HCT116 (cell line): ENCODE measurements at regions not wholly inside any gene's neighbourhood (a gene's known extent, or its start where the extent isn't known, plus 50 kb on each side); places are given as distances from the start of the nearest gene placed in this dataset.
A peak's percentile ranks its signal among the peaks of the same experiment; 100 is the strongest.

Experiments
- ATAC-seq: fragments of 200-7000 bp; cut with Tn5 transposase; 2 replicates; pipeline ENCODE4 v1.9.1; 2020; ENCODE audit warnings: mild to moderate bottlenecking, moderate library complexity
- BruUV-seq: library from RNA; stranded (reverse); fragments of 400-500 nt; replicated peaks from 2 replicates; lab custom pipeline; 2021; lab: Mats Ljungman, UMichigan
- CTCF ChIA-PET: fragments of 300-600 bp; sonication (Branson Sonifier 250); formaldehyde crosslinking; loops from one replicate; lab custom pipeline; 2021; ENCODE audit warnings: antibody characterized with exemption; lab: Charles Lee
- POLR2A ChIA-PET: fragments of 300-600, 350-600 bp; sonication (Branson Sonifier 250); formaldehyde crosslinking; loops from one replicate; lab custom pipeline; 2021; ENCODE audit warnings: antibody characterized with exemption; lab: Charles Lee
- RAD21 ChIA-PET, 2 experiments: fragments of 300-600 bp; sonication (Branson Sonifier 250); formaldehyde crosslinking; loops; one replicate each; lab custom pipeline; 2023; ENCODE audit warnings: low total read pairs in 2 of 2; ENCODE audit not compliant: uncharacterized antibody in 2 of 2, unreplicated experiment in 2 of 2, low non-redundant PET in 1 of 2; lab: Charles Lee
- DNase-seq: peaks from one replicate; pipeline ENCODE4 v3.0.0-alpha.2; 2010; ENCODE audit warnings: low read depth, low spot score
- H2AFZ ChIP-seq: fragments of 200-600 bp; shearing (Covaris generic), sonication (generic); 2 replicates; pipeline ENCODE4 v1.6.1; 2017; ENCODE audit warnings: low read depth, mixed run types, mixed read lengths, antibody characterized with exemption, low read length; ENCODE audit not compliant: poor library complexity, severe bottlenecking
- H3K27ac ChIP-seq: 2 replicates; pipeline ENCODE4 v1.5.1; 2012; ENCODE audit warnings: low read depth, low read length
- H3K27me3 ChIP-seq: fragments of 200-600 bp; sonication (generic); 2 replicates; pipeline ENCODE4 v1.6.1; 2016; ENCODE audit warnings: mixed run types, low read length, mixed read lengths; ENCODE audit not compliant: insufficient read depth
- H3K36me3 ChIP-seq, 2 experiments: fragments of 200-500 bp in 1 of 2; fragments of 200-600 bp in 1 of 2; sonication (Bioruptor generic) in 1 of 2; sonication (generic) in 1 of 2; 2 replicates each; pipeline versions ENCODE4 v1.5.1 to v1.6.1; 2014 to 2016; ENCODE audit warnings: low read length in 2 of 2, inconsistent platforms in 1 of 2, mixed read lengths in 1 of 2, mixed run types in 1 of 2; ENCODE audit not compliant: insufficient read depth in 2 of 2, control insufficient read depth in 1 of 2
- H3K4me1 ChIP-seq, 2 experiments: fragments of 200-600 bp in 1 of 2; sonication (generic) in 1 of 2; 2 replicates each; pipeline versions ENCODE4 v1.5.1 to v1.6.1; 2012 to 2017; ENCODE audit warnings: low read length in 2 of 2, inconsistent platforms in 1 of 2, mild to moderate bottlenecking in 1 of 2, mixed read lengths in 1 of 2, mixed run types in 1 of 2, moderate library complexity in 1 of 2; ENCODE audit not compliant: insufficient read depth in 2 of 2, control insufficient read depth in 1 of 2
- H3K4me2 ChIP-seq: fragments of 200-600 bp; sonication (generic); 2 replicates; pipeline ENCODE4 v1.6.1; 2017; ENCODE audit warnings: mixed run types, low read length, mixed read lengths
- H3K4me3 ChIP-seq, 2 experiments: fragments of 200-600 bp in 1 of 2; sonication (generic) in 1 of 2; replicated peaks in 1 of 2; 2 replicates each; pipeline ENCODE4 v1.5.1; 2011 to 2016; ENCODE audit warnings: low read length in 2 of 2, control low read depth in 1 of 2, low read depth in 1 of 2, mild to moderate bottlenecking in 1 of 2, mixed read lengths in 1 of 2, mixed run types in 1 of 2
- H3K79me2 ChIP-seq: fragments of 200-600 bp; sonication (generic); 2 replicates; pipeline ENCODE4 v1.6.1; 2017; ENCODE audit warnings: mild to moderate bottlenecking, mixed run types, low read length, moderate library complexity, mixed read lengths; ENCODE audit not compliant: insufficient read depth
- H3K9ac ChIP-seq: fragments of 200-600 bp; sonication (generic); 2 replicates; pipeline ENCODE4 v1.6.1; 2016; ENCODE audit warnings: low read length, mixed read lengths
- H3K9me2 ChIP-seq: fragments of 200-600 bp; sonication (generic), shearing (Covaris generic); 2 replicates; pipeline ENCODE4 v1.6.1; 2017; ENCODE audit warnings: mixed run types, mild to moderate bottlenecking, moderate library complexity; ENCODE audit not compliant: insufficient read depth
- H3K9me3 ChIP-seq, 2 experiments: fragments of 200-500 bp in 1 of 2; fragments of 200-600 bp in 1 of 2; sonication (Bioruptor generic) in 1 of 2; sonication (generic) in 1 of 2; 2 replicates each; pipeline ENCODE4 v1.6.1; 2014 to 2017; ENCODE audit warnings: low read length in 2 of 2, mixed read lengths in 2 of 2, inconsistent platforms in 1 of 2, low read depth in 1 of 2, mild to moderate bottlenecking in 1 of 2, mixed run types in 1 of 2, moderate library complexity in 1 of 2; ENCODE audit not compliant: control insufficient read depth in 1 of 2, insufficient read depth in 1 of 2
- H4K20me1 ChIP-seq: fragments of 200-600 bp; sonication (generic), shearing (Covaris generic); 2 replicates; pipeline ENCODE4 v1.6.1; 2017; ENCODE audit warnings: mixed run types, mild to moderate bottlenecking, moderate library complexity; ENCODE audit not compliant: insufficient read depth
- ELF1 ChIP-seq: IDR thresholded peaks from 2 replicates; pipeline ENCODE4 v1.6.1; 2012; ENCODE audit warnings: low read depth, borderline replicate concordance
- SP1 ChIP-seq: IDR thresholded peaks from 2 replicates; pipeline ENCODE4 v1.6.1; 2012; ENCODE audit warnings: low read depth
- ZNF274 ChIP-seq: fragments of 200-500 bp; sonication (Bioruptor generic); IDR thresholded peaks from 2 replicates; pipeline ENCODE4 v1.6.1; 2014; ENCODE audit warnings: mild to moderate bottlenecking, low read depth, low read length, inconsistent platforms
- intact Hi-C: fragments of 100-400 bp; cut with micrococcal nuclease; formaldehyde crosslinking; loops from 2 replicates; pipeline ENCODE4 v1.10.0; 2022
- TF ChIP-seq, protein P1 (sequence below), 3 experiments: fragments of 200-600 bp in 1 of 3; sonication (generic) in 1 of 3; IDR thresholded peaks in 2 of 3; conservative IDR thresholded peaks in 1 of 3; 2 replicates each; pipeline ENCODE4 v1.5.1; 2012 to 2017; ENCODE audit warnings: low read depth in 2 of 3, low read length in 2 of 3, antibody characterized with exemption in 1 of 3, borderline replicate concordance in 1 of 3, control low read depth in 1 of 3, mild to moderate bottlenecking in 1 of 3, mixed read lengths in 1 of 3, mixed run types in 1 of 3, moderate library complexity in 1 of 3; ENCODE audit not compliant: insufficient read depth in 1 of 3
- TF ChIP-seq, protein P2 (sequence below): IDR thresholded peaks from 2 replicates; pipeline ENCODE4 v1.6.1; 2011; ENCODE audit warnings: mild to moderate bottlenecking, low read length, moderate library complexity; ENCODE audit not compliant: insufficient replicate concordance; ENCODE audit errors: extremely low read depth

DNA sequence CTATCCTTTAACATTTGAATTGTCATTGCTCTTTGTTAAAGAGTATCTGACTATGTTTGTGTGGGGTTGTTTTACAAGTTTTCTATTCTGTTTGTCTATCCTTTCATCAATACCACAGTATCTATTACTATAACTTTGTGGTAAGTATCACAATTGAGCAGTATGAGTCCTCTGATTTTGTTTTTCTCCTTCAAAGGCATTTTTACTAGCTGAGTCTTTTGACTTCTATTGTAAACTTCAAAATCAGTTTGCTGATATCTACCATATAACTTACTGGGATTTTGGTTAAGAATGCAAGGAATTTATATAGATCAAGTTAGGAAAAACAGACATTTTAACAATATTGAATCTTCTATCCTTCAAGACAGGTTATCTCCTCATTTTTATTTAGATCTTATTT is 789.8 kb upstream of the PTPRD start:
- Histone ChIP-seq H3K79me2 (no peaks in the 10 kb centered on the region), H3K27ac (no peak overlapping the region), H3K4me3 (no peak overlapping the region), H3K9me2 (no peaks in the 10 kb centered on the region), H3K4me1 (no peaks in the 10 kb centered on the region), H3K27me3 (no peaks in the 10 kb centered on the region), H2AFZ (no peak overlapping the region), H3K4me2 (no peak overlapping the region), H4K20me1 (no peaks in the 10 kb centered on the region), H3K36me3 (no peaks in the 10 kb centered on the region), H3K9me3 (peaks cover 8 to 21% of the 10 kb centered on the region in 2 experiments; a peak in 3 of 4 replicates), H3K9ac (no peak overlapping the region)
- intact Hi-C loops: no loop called here
- DNase-seq (no peak), ATAC-seq (no peak)
- CTCF ChIA-PET: no interaction called here
- no TSS peak for BruUV-seq
- TF ChIP-seq ZNF274 (peak; percentile 32), SP1 (no peak)
- POLR2A ChIA-PET: no interaction called here
- RAD21 ChIA-PET: no interaction called here

DNA sequence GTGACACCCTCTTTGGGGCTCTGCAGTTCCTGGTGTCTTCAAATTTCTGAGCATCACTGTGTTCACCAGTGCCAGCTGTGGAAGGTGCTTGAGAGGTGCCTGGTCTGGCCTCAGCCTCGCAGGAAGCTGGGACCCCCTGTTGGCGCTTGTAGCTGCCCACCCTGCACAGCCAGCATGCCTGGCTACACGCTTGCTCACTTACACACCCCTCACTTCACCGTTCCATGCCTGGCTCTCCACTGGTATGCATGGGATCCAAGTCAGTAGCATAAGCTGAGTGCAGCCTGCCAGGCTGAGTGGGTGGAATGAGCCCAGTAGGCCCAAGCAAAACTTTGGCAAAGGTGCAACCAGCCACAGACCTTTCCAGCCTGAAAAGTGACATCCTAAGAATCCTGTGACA is 801.4 kb upstream of the PTPRD start:
- Histone ChIP-seq H3K9ac (no peak overlapping the region), H3K9me2 (no peaks in the 10 kb centered on the region), H3K4me1 (no peaks in the 10 kb centered on the region), H3K4me3 (no peak overlapping the region), H3K27ac (no peak overlapping the region), H3K79me2 (no peaks in the 10 kb centered on the region), H3K36me3 (no peaks in the 10 kb centered on the region), H2AFZ (no peak overlapping the region), H3K27me3 (no peaks in the 10 kb centered on the region), H3K4me2 (no peak overlapping the region), H3K9me3 (peaks cover 7 to 9% of the 10 kb centered on the region in 2 experiments; a peak in 2 of 4 replicates), H4K20me1 (no peaks in the 10 kb centered on the region)
- DNase-seq: no peak
- intact Hi-C loops: no loop called here
- TF ChIP-seq ZNF274 (no peak), ELF1 (no peak)
- TF ChIP-seq, protein P1, sequence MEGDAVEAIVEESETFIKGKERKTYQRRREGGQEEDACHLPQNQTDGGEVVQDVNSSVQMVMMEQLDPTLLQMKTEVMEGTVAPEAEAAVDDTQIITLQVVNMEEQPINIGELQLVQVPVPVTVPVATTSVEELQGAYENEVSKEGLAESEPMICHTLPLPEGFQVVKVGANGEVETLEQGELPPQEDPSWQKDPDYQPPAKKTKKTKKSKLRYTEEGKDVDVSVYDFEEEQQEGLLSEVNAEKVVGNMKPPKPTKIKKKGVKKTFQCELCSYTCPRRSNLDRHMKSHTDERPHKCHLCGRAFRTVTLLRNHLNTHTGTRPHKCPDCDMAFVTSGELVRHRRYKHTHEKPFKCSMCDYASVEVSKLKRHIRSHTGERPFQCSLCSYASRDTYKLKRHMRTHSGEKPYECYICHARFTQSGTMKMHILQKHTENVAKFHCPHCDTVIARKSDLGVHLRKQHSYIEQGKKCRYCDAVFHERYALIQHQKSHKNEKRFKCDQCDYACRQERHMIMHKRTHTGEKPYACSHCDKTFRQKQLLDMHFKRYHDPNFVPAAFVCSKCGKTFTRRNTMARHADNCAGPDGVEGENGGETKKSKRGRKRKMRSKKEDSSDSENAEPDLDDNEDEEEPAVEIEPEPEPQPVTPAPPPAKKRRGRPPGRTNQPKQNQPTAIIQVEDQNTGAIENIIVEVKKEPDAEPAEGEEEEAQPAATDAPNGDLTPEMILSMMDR (IDR thresholded peaks at IDR 0.05 in 2 of 3, conservative IDR thresholded peaks at IDR 0.05 in 1 of 3; ENCODE audit: borderline replicate concordance in 1 of 3, insufficient read depth in 1 of 3, low read depth in 2 of 3, low read length in 2 of 3): no peak
- TF ChIP-seq, protein P2, sequence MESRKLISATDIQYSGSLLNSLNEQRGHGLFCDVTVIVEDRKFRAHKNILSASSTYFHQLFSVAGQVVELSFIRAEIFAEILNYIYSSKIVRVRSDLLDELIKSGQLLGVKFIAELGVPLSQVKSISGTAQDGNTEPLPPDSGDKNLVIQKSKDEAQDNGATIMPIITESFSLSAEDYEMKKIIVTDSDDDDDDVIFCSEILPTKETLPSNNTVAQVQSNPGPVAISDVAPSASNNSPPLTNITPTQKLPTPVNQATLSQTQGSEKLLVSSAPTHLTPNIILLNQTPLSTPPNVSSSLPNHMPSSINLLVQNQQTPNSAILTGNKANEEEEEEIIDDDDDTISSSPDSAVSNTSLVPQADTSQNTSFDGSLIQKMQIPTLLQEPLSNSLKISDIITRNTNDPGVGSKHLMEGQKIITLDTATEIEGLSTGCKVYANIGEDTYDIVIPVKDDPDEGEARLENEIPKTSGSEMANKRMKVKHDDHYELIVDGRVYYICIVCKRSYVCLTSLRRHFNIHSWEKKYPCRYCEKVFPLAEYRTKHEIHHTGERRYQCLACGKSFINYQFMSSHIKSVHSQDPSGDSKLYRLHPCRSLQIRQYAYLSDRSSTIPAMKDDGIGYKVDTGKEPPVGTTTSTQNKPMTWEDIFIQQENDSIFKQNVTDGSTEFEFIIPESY: no peak
- ATAC-seq: no peak
- POLR2A ChIA-PET: no interaction called here
- BruUV-seq: no TSS peak
- RAD21 ChIA-PET: no interaction called here
- CTCF ChIA-PET: no interaction called here
